B cell (primary cell): ENCODE measurements at regions not wholly inside any gene's neighbourhood (a gene's known extent, or its start where the extent isn't known, plus 50 kb on each side); places are given as distances from the start of the nearest gene placed in this dataset.

Experiments used
- CTCF ChIP-seq: fragments of 200-600 bp; IDR thresholded peaks from one replicate; pipeline ENCODE4 v1.8.0; 2022; ENCODE audit warnings: antibody characterized with exemption, mild to moderate bottlenecking
- EZH2 ChIP-seq: IDR thresholded peaks from 2 replicates; pipeline ENCODE4 v1.6.1; 2012; ENCODE audit warnings: borderline replicate concordance, low read depth, mild to moderate bottlenecking, moderate library complexity, low read length; ENCODE audit not compliant: insufficient read depth, poor library complexity, severe bottlenecking

GRCh38 chr20:51935003-51935358 lies 132.7 kb upstream of the SALL4 start:
- TF ChIP-seq CTCF (no peak), EZH2 (no peak)
